PFSK-1 (cell line): ENCODE measurements at regions not wholly inside any gene's neighbourhood (a gene's known extent, or its start where the extent isn't known, plus 50 kb on each side); places are given as distances from the start of the nearest gene placed in this dataset.

ENCODE experiments used
- POLR2AphosphoS5 ChIP-seq: IDR thresholded peaks from 2 replicates; pipeline ENCODE4 v1.6.1; 2012; ENCODE audit warnings: low read depth, mild to moderate bottlenecking, control low read depth, low read length, moderate library complexity
- TAF1 ChIP-seq: IDR thresholded peaks from 2 replicates; pipeline ENCODE4 v1.6.1; 2012; ENCODE audit warnings: low read length, control low read depth, borderline replicate concordance; ENCODE audit not compliant: insufficient read depth
- TF ChIP-seq, protein P1 (sequence below), 2 experiments: IDR thresholded peaks; 2 replicates each; pipeline versions ENCODE4 v1.6.1 to v1.8.0; 2011 to 2012; ENCODE audit warnings: low read depth in 2 of 2, low read length in 2 of 2, control low read depth in 1 of 2, inconsistent platforms in 1 of 2, mild to moderate bottlenecking in 1 of 2, moderate library complexity in 1 of 2; ENCODE audit not compliant: insufficient read depth in 1 of 2

GRCh38 chr5:158473016-158473635 is 614.2 kb upstream of the CLINT1 start:
- TF ChIP-seq TAF1 (no peak), POLR2AphosphoS5 (no peak)
- TF ChIP-seq, protein P1, sequence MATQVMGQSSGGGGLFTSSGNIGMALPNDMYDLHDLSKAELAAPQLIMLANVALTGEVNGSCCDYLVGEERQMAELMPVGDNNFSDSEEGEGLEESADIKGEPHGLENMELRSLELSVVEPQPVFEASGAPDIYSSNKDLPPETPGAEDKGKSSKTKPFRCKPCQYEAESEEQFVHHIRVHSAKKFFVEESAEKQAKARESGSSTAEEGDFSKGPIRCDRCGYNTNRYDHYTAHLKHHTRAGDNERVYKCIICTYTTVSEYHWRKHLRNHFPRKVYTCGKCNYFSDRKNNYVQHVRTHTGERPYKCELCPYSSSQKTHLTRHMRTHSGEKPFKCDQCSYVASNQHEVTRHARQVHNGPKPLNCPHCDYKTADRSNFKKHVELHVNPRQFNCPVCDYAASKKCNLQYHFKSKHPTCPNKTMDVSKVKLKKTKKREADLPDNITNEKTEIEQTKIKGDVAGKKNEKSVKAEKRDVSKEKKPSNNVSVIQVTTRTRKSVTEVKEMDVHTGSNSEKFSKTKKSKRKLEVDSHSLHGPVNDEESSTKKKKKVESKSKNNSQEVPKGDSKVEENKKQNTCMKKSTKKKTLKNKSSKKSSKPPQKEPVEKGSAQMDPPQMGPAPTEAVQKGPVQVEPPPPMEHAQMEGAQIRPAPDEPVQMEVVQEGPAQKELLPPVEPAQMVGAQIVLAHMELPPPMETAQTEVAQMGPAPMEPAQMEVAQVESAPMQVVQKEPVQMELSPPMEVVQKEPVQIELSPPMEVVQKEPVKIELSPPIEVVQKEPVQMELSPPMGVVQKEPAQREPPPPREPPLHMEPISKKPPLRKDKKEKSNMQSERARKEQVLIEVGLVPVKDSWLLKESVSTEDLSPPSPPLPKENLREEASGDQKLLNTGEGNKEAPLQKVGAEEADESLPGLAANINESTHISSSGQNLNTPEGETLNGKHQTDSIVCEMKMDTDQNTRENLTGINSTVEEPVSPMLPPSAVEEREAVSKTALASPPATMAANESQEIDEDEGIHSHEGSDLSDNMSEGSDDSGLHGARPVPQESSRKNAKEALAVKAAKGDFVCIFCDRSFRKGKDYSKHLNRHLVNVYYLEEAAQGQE (IDR thresholded peaks at IDR 0.05; ENCODE audit: insufficient read depth in 1 of 2, low read depth in 2 of 2, low read length in 2 of 2): no peak
